ENCODE measurements at regions not wholly inside any gene's neighbourhood (a gene's known extent, or its start where the extent isn't known, plus 50 kb on each side); places are given as distances from the start of the nearest gene placed in this dataset.
A peak's percentile ranks its signal among the peaks of the same experiment; 100 is the strongest.

- H3K27me3 ChIP-seq (ENCODE audit: control insufficient read depth, insufficient read depth) = no peaks in the 10 kb centered on the region
- no peak for ATAC-seq
- no peak overlapping the region for H3K4me3 ChIP-seq (ENCODE audit: low read length)
- no peaks in the 10 kb centered on the region for H3K4me1 ChIP-seq (ENCODE audit: control insufficient read depth, insufficient read depth, low read length)
- intact Hi-C loops (cut with DNase I) = no loop called here
- WGBS = 79% methylated on average over 1 of the region's 1 CpG
- DNase-seq = no peak
- no peaks in the 10 kb centered on the region for H3K9me3 ChIP-seq (ENCODE audit: control insufficient read depth, low read length)
- no peak overlapping the region for H3K27ac ChIP-seq (ENCODE audit: low read length)
Measured at GRCh38 chr3:95886616-95887015, 927.8 kb upstream of the EPHA6 start.

DNA sequence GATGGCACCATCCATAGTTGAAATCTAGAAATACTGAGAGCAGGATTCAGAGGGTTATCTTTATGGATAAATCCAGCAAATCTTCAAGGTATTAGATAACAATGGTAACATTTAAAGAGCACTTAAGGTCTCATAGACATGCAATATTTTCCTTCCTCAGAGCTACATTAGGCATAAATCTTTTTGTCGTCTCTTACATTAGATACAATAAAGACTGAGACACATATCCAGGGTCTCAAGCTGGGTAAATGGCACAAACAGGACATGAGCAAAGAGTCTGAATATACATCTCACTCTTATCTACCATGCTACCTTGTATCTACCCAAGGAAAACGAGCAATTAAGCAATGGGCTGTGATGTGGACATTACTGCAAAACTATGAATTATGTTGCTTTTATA, 927.3 kb upstream of the EPHA6 start:
- 66% methylated on average over 2 of the region's 2 CpGs for WGBS
- Histone ChIP-seq H3K4me3 (ENCODE audit: low read length) (no peak overlapping the region), H3K9me3 (ENCODE audit: control insufficient read depth, low read length) (no peaks in the 10 kb centered on the region), H3K4me1 (ENCODE audit: control insufficient read depth, insufficient read depth, low read length) (no peaks in the 10 kb centered on the region), H3K27me3 (ENCODE audit: control insufficient read depth, insufficient read depth) (no peaks in the 10 kb centered on the region), H3K27ac (ENCODE audit: low read length) (no peak overlapping the region)
- intact Hi-C loops (cut with DNase I) = no loop called here
- DNase-seq (no peak), ATAC-seq (no peak)

GRCh38 chr3:95894820-95895219, 919.6 kb upstream of the EPHA6 start:
- no peak overlapping the region for H3K4me3 ChIP-seq (ENCODE audit: low read length)
- H3K27me3 ChIP-seq (ENCODE audit: control insufficient read depth, insufficient read depth) = no peaks in the 10 kb centered on the region
- intact Hi-C loops (cut with DNase I) = no loop called here
- H3K4me1 ChIP-seq (ENCODE audit: control insufficient read depth, insufficient read depth, low read length) = no peaks in the 10 kb centered on the region
- ATAC-seq (no peak), DNase-seq (no peak)
- no peak overlapping the region for H3K27ac ChIP-seq (ENCODE audit: low read length)
- peaks cover 3% of the 10 kb centered on the region for H3K9me3 ChIP-seq (ENCODE audit: control insufficient read depth, low read length)
- whole genome bisulfite sequencing = 69% methylated on average over 2 of the region's 2 CpGs

DNA sequence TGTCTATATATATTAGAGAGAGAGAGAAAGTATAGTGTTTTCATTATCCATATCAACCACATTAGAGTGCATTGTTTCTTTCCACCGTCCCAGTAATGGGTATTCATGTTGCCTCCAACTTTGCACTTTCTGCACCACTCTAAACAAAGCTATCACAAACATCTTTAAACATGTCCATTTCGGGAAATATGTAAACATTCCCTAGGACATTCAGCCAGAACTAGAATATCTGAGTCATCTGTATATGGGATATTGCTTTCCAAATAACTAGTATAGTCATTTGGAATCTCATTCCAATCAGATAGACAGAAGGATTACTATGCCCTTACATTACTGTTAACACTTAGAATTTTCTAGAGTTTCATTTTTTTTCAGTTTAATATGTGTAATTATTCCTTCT, 914.9 kb upstream of the EPHA6 start:
- Histone ChIP-seq H3K27ac (ENCODE audit: low read length) (no peak overlapping the region), H3K4me1 (ENCODE audit: control insufficient read depth, insufficient read depth, low read length) (no peaks in the 10 kb centered on the region), H3K9me3 (ENCODE audit: control insufficient read depth, low read length) (no peaks in the 10 kb centered on the region), H3K4me3 (ENCODE audit: low read length) (no peak overlapping the region), H3K27me3 (ENCODE audit: control insufficient read depth, insufficient read depth) (no peaks in the 10 kb centered on the region)
- intact Hi-C loops (cut with DNase I) = no loop called here
- DNase-seq (no peak), ATAC-seq (no peak)
- 77% methylated on average over 2 of the region's 2 CpGs for WGBS

DNA sequence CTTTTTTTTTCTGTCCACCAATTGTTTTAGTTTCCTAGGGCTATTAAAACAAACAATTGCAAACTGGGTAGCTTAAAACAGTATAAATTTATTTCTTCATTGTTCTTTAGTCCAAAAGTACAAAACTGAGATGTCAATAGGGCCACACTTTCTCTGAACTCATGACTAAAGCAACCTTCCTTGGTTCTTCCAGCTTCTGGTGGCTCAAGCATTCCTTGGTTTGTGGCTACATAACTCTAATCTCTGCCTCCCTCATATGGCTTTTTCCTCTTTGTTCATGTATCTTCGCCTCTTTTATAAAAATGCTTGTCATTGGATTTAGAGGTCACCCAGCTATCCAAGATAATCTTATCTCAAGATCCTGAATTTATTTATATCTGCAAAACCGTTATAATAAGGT, 914.5 kb upstream of the EPHA6 start:
- no peaks in the 10 kb centered on the region for H3K4me1 ChIP-seq (ENCODE audit: control insufficient read depth, insufficient read depth, low read length)
- no peak overlapping the region for H3K4me3 ChIP-seq (ENCODE audit: low read length)
- ATAC-seq (no peak), DNase-seq (no peak)
- 58% methylated on average over 2 of the region's 2 CpGs for WGBS
- H3K27me3 ChIP-seq (ENCODE audit: control insufficient read depth, insufficient read depth) = no peaks in the 10 kb centered on the region
- intact Hi-C loops (cut with DNase I) = no loop called here
- H3K9me3 ChIP-seq (ENCODE audit: control insufficient read depth, low read length) = no peaks in the 10 kb centered on the region
- no peak overlapping the region for H3K27ac ChIP-seq (ENCODE audit: low read length)

GRCh38 chr3:95901948-95902347, 912.4 kb upstream of the EPHA6 start:
- no peak for ATAC-seq
- H3K4me1 ChIP-seq (ENCODE audit: control insufficient read depth, insufficient read depth, low read length) = no peaks in the 10 kb centered on the region
- intact Hi-C loops (cut with DNase I) = no loop called here
- H3K9me3 ChIP-seq (ENCODE audit: control insufficient read depth, low read length) = no peaks in the 10 kb centered on the region
- H3K27me3 ChIP-seq (ENCODE audit: control insufficient read depth, insufficient read depth) = no peaks in the 10 kb centered on the region
- DNase-seq = no peak
- no peak overlapping the region for H3K27ac ChIP-seq (ENCODE audit: low read length)
- H3K4me3 ChIP-seq (ENCODE audit: low read length) = no peak overlapping the region

GRCh38 chr3:95905182-95905581, 909.2 kb upstream of the EPHA6 start:
- no peak overlapping the region for H3K27ac ChIP-seq (ENCODE audit: low read length)
- intact Hi-C loops (cut with DNase I) = no loop called here
- WGBS = 53% methylated on average over 1 of the region's 1 CpG
- no peaks in the 10 kb centered on the region for H3K27me3 ChIP-seq (ENCODE audit: control insufficient read depth, insufficient read depth)
- H3K9me3 ChIP-seq (ENCODE audit: control insufficient read depth, low read length) = no peaks in the 10 kb centered on the region
- H3K4me1 ChIP-seq (ENCODE audit: control insufficient read depth, insufficient read depth, low read length) = no peaks in the 10 kb centered on the region
- DNase-seq = no peak
- ATAC-seq = no peak
- no peak overlapping the region for H3K4me3 ChIP-seq (ENCODE audit: low read length)

- H3K4me3 ChIP-seq (ENCODE audit: low read length) = no peak overlapping the region
- H3K27me3 ChIP-seq (ENCODE audit: control insufficient read depth, insufficient read depth) = no peaks in the 10 kb centered on the region
- no peak overlapping the region for H3K27ac ChIP-seq (ENCODE audit: low read length)
- 91% methylated on average over 1 of the region's 1 CpG for WGBS
- no peaks in the 10 kb centered on the region for H3K9me3 ChIP-seq (ENCODE audit: control insufficient read depth, low read length)
- no peaks in the 10 kb centered on the region for H3K4me1 ChIP-seq (ENCODE audit: control insufficient read depth, insufficient read depth, low read length)
- DNase-seq = peak in 1 of 3 donors; percentile 33
- no peak for ATAC-seq
- intact Hi-C loops (cut with DNase I) = no loop called here
Measured at GRCh38 chr3:95911767-95912166, 902.6 kb upstream of the EPHA6 start.

DNA sequence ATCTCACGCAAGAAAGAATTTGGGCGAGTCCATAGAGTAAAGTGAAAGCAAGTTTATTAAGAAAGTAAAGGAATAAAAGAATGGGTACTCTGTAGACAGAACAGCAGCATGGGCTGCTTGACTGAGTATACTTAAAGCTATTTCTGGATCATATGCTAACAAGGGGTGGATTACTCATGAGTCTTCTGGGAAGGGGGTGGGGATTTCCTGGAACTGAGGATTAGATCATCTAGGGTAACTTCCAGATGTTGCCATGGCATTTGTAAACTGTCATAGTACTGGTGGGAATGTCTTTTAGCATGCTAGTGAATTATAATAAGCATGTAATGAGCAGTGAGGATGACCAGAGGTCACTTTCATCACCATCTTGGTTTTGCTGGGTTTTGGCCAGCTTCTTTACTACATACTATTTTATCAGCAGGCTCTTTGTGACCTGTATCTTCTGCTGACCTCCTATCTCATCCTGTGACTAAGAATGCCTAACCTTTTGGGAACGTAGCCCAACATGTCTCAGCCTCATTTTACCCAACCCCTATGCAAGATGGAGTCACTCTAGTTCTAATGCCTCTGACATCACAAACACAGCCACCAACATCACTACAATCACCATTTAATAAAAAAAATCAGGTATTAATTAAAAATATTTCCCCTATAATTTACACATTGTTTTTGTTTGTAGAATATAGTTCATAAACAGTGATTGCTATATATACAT, 890.7 kb upstream of the EPHA6 start:
- no peak overlapping the region for H3K27ac ChIP-seq (ENCODE audit: low read length)
- H3K4me1 ChIP-seq (ENCODE audit: control insufficient read depth, insufficient read depth, low read length) = no peaks in the 10 kb centered on the region
- 59% methylated on average over 3 of the region's 3 CpGs for WGBS
- H3K4me3 ChIP-seq (ENCODE audit: low read length) = no peak overlapping the region
- no peaks in the 10 kb centered on the region for H3K9me3 ChIP-seq (ENCODE audit: control insufficient read depth, low read length)
- intact Hi-C loops (cut with DNase I) = no loop called here
- no peaks in the 10 kb centered on the region for H3K27me3 ChIP-seq (ENCODE audit: control insufficient read depth, insufficient read depth)
- DNase-seq (peak in 1 of 3 donors; percentile 28), ATAC-seq (peak; percentile 83 to 98)

- no peak for ATAC-seq
- 64% methylated on average over 9 of the region's 9 CpGs for WGBS
Measured at GRCh38 chr3:95926904-95927501, 887.4 kb upstream of the EPHA6 start.

GRCh38 chr3:95934181-95934580, 880.2 kb upstream of the EPHA6 start:
- no peak for ATAC-seq
- WGBS = 73% methylated on average over 1 of the region's 1 CpG
- DNase-seq = no peak
- Histone ChIP-seq H3K4me1 (ENCODE audit: control insufficient read depth, insufficient read depth, low read length) (no peaks in the 10 kb centered on the region), H3K27ac (ENCODE audit: low read length) (no peak overlapping the region), H3K27me3 (ENCODE audit: control insufficient read depth, insufficient read depth) (no peaks in the 10 kb centered on the region), H3K9me3 (ENCODE audit: control insufficient read depth, low read length) (no peaks in the 10 kb centered on the region), H3K4me3 (ENCODE audit: low read length) (no peak overlapping the region)
- intact Hi-C loops (cut with DNase I) = no loop called here

More at GRCh38 chr3:95926904-95927501, 887.4 kb upstream of the EPHA6 start:
- Histone ChIP-seq H3K9me3 (ENCODE audit: control insufficient read depth, low read length) (no peaks in the 10 kb centered on the region), H3K27me3 (ENCODE audit: control insufficient read depth, insufficient read depth) (no peaks in the 10 kb centered on the region), H3K4me3 (ENCODE audit: low read length) (no peak overlapping the region), H3K4me1 (ENCODE audit: control insufficient read depth, insufficient read depth, low read length) (no peaks in the 10 kb centered on the region), H3K27ac (ENCODE audit: low read length) (no peak overlapping the region)
- intact Hi-C loops (cut with DNase I) = no loop called here
- no peak for DNase-seq
